ENCODE measurements at regions not wholly inside any gene's neighbourhood (a gene's known extent, or its start where the extent isn't known, plus 50 kb on each side); places are given as distances from the start of the nearest gene placed in this dataset.

GRCh38 chr7:85995101-85995500 lies 648.6 kb upstream of the GRM3 start:
- DNase-seq, result no peak
- no peak for TF ChIP-seq POLR2AphosphoS5 (IDR thresholded peaks at IDR 0.05)
- no peak for TF ChIP-seq POLR2A (IDR thresholded peaks at IDR 0.05)
- TF ChIP-seq CTCF (IDR thresholded peaks at IDR 0.05 in 8 of 11, conservative IDR thresholded peaks at IDR 0.05 in 3 of 11), result no peak
- H3K9me3 ChIP-seq, result peaks cover 2 to 17% (median 8%) of the 10 kb centered on the region in 8 donors
- no peaks in the 10 kb centered on the region for H3K4me1 ChIP-seq
- H3K4me3 ChIP-seq, result no peak overlapping the region
- H3K27me3 ChIP-seq (replicated peaks in 1 of 7), result no peaks in the 10 kb centered on the region
- H3K27ac ChIP-seq, result no peak overlapping the region
- no peaks in the 10 kb centered on the region for H3K36me3 ChIP-seq
- 75 to 86% (median 77%) methylated on average over 3 of the region's 3 CpGs for WGBS, 5 donors
- intact Hi-C loops (cut with DNase I; ENCODE audit: low total_unique reads), result no loop called here

GRCh38 chr7:85980740-85981139 lies 663.0 kb upstream of the GRM3 start:
- Histone ChIP-seq H3K4me3 (no peak overlapping the region), H3K36me3 (no peaks in the 10 kb centered on the region), H3K27me3 (replicated peaks in 1 of 7) (no peaks in the 10 kb centered on the region), H3K27ac (no peak overlapping the region), H3K4me1 (no peaks in the 10 kb centered on the region), H3K9me3 (peaks cover 0 to 6% (median 0%) of the 10 kb centered on the region in 8 donors)
- DNase-seq, result no peak
- intact Hi-C loops (cut with DNase I; ENCODE audit: low total_unique reads), result no loop called here
- 67 to 84% (median 75%) methylated on average over 1 of the region's 1 CpG for WGBS, 5 donors
- TF ChIP-seq CTCF (IDR thresholded peaks at IDR 0.05 in 8 of 11, conservative IDR thresholded peaks at IDR 0.05 in 3 of 11), result no peak

GRCh38 chr7:85974176-85974575 lies 669.5 kb upstream of the GRM3 start:
- Histone ChIP-seq H3K36me3 (no peaks in the 10 kb centered on the region), H3K4me3 (no peak overlapping the region), H3K9me3 (peaks cover 0 to 18% (median 2%) of the 10 kb centered on the region in 8 donors), H3K27me3 (replicated peaks in 1 of 7) (no peaks in the 10 kb centered on the region), H3K4me1 (no peaks in the 10 kb centered on the region), H3K27ac (no peak overlapping the region)
- DNase-seq, result no peak
- no peak for TF ChIP-seq CTCF (IDR thresholded peaks at IDR 0.05 in 8 of 11, conservative IDR thresholded peaks at IDR 0.05 in 3 of 11)
- intact Hi-C loops (cut with DNase I; ENCODE audit: low total_unique reads), result no loop called here
- 55 to 83% (median 65%) methylated on average over 1 of the region's 1 CpG for WGBS, 5 donors

- no peaks in the 10 kb centered on the region for H3K36me3 ChIP-seq
- H3K9me3 ChIP-seq, result peaks cover 0 to 18% (median 0%) of the 10 kb centered on the region in 8 donors
- TF ChIP-seq CTCF (IDR thresholded peaks at IDR 0.05 in 8 of 11, conservative IDR thresholded peaks at IDR 0.05 in 3 of 11) (no peak), POLR2A (IDR thresholded peaks at IDR 0.05) (no peak), POLR2AphosphoS5 (IDR thresholded peaks at IDR 0.05) (no peak)
- no peak for DNase-seq
- intact Hi-C loops (cut with DNase I; ENCODE audit: low total_unique reads), result no loop called here
- 85 to 93% (median 88%) methylated on average over 8 to 13 of the region's 13 CpGs for WGBS, 5 donors
- no peak overlapping the region for H3K4me3 ChIP-seq
- H3K4me1 ChIP-seq, result no peaks in the 10 kb centered on the region
- no peak overlapping the region for H3K27ac ChIP-seq
- H3K27me3 ChIP-seq (replicated peaks in 1 of 7), result no peaks in the 10 kb centered on the region
Observed at GRCh38 chr7:85972504-85973141, 671.1 kb upstream of the GRM3 start.

All from spleen (tissue), 11 donors.